Endothelial cell of umbilical vein (primary cell): ENCODE measurements at regions not wholly inside any gene's neighbourhood (a gene's known extent, or its start where the extent isn't known, plus 50 kb on each side); places are given as distances from the start of the nearest gene placed in this dataset.

Experiments used
- BruUV-seq: library from RNA; stranded (reverse); fragments of 400-500 nt; replicated peaks from 2 replicates; lab custom pipeline; 2021; lab: Mats Ljungman, UMichigan
- CTCF ChIA-PET: fragments of 300-600, 350-600 bp; sonication (Branson Sonifier 250); formaldehyde crosslinking; loops from one replicate; lab custom pipeline; 2021; ENCODE audit warnings: antibody characterized with exemption, inconsistent platforms; lab: Charles Lee
- POLR2A ChIA-PET: fragments of 300-600, 350-600 bp; sonication (Branson Sonifier 250); formaldehyde crosslinking; loops from one replicate; lab custom pipeline; 2021; ENCODE audit warnings: antibody characterized with exemption, inconsistent platforms; lab: Charles Lee
- DNase-seq: peaks from one replicate; pipeline ENCODE4 v3.0.0-alpha.2; 2011; ENCODE audit warnings: low read depth, low spot score
- FAIRE-seq: peaks from 2 replicates; lab custom pipeline; 2011; peaks lifted over from hg19 to GRCh38; lab: Jason Lieb, UNC
- H2AFZ ChIP-seq: 2 replicates; pipeline ENCODE4 v1.6.0; 2012; ENCODE audit warnings: low read depth, low read length, control low read depth, inconsistent platforms
- H3K27ac ChIP-seq: 2 replicates; pipeline ENCODE4 v1.5.1; 2011; ENCODE audit warnings: low read depth, mild to moderate bottlenecking, control low read depth, low read length, moderate library complexity; ENCODE audit not compliant: insufficient read depth
- H3K27me3 ChIP-seq, 2 experiments: 2 replicates each; pipeline versions ENCODE4 v1.6.0 to v1.6.1; 2011; ENCODE audit warnings: low read length in 2 of 2, mixed read lengths in 1 of 2; ENCODE audit not compliant: control insufficient read depth in 2 of 2, insufficient read depth in 2 of 2
- H3K36me3 ChIP-seq, 2 experiments: 2 replicates in 1 of 2; 3 replicates in 1 of 2; pipeline ENCODE4 v1.5.1; 2011; ENCODE audit warnings: low read length in 2 of 2, mild to moderate bottlenecking in 1 of 2, moderate library complexity in 1 of 2; ENCODE audit not compliant: control insufficient read depth in 2 of 2, insufficient read depth in 2 of 2; ENCODE audit errors: extremely low read depth in 1 of 2
- H3K4me1 ChIP-seq: 3 replicates; pipeline ENCODE4 v1.5.1; 2011; ENCODE audit warnings: mild to moderate bottlenecking, low read length; ENCODE audit not compliant: control insufficient read depth, insufficient read depth; ENCODE audit errors: extremely low read depth
- H3K4me2 ChIP-seq: 2 replicates; pipeline ENCODE4 v1.6.1; 2011; ENCODE audit warnings: low read length, control low read depth, mixed read lengths; ENCODE audit not compliant: insufficient read depth
- H3K4me3 ChIP-seq, 3 experiments: fragments of 200-600 bp in 1 of 3; sonication (generic), shearing (Covaris generic) in 1 of 3; replicated peaks in 1 of 3; 2 replicates each; pipeline ENCODE4 v1.5.1; 2011 to 2016; ENCODE audit warnings: control low read depth in 3 of 3, low read length in 3 of 3, mild to moderate bottlenecking in 2 of 3, inconsistent platforms in 1 of 3, low read depth in 1 of 3, moderate library complexity in 1 of 3; ENCODE audit not compliant: insufficient read depth in 1 of 3
- H3K79me2 ChIP-seq: 2 replicates; pipeline ENCODE4 v1.6.0; 2012; ENCODE audit warnings: low read length, inconsistent platforms; ENCODE audit not compliant: control insufficient read depth, insufficient read depth
- H3K9ac ChIP-seq: replicated peaks from 2 replicates; pipeline ENCODE3; 2011; ENCODE audit warnings: low read length, control low read depth; ENCODE audit not compliant: insufficient read depth; ENCODE audit errors: extremely low read depth
- H3K9me1 ChIP-seq: replicated peaks from 3 replicates; pipeline ENCODE4 v1.6.0; 2011; ENCODE audit warnings: mild to moderate bottlenecking, low read length; ENCODE audit not compliant: control insufficient read depth, insufficient read depth; ENCODE audit errors: extremely low read depth
- H3K9me3 ChIP-seq: replicated peaks from 2 replicates; pipeline ENCODE4 v1.5.1; 2012; ENCODE audit warnings: low read length, inconsistent platforms; ENCODE audit not compliant: control insufficient read depth, insufficient read depth
- H4K20me1 ChIP-seq: replicated peaks from 2 replicates; pipeline ENCODE3; 2011; ENCODE audit warnings: mild to moderate bottlenecking, low read length; ENCODE audit not compliant: control insufficient read depth, insufficient read depth; ENCODE audit errors: extremely low read depth
- CTCF ChIP-seq, 2 donors: IDR thresholded peaks; 1 replicate in 1 of 2; 2 replicates in 1 of 2; pipeline ENCODE4 v1.5.1; 2011; ENCODE audit warnings: low read length in 2 of 2, mild to moderate bottlenecking in 2 of 2, moderate library complexity in 2 of 2, control low read depth in 1 of 2, inconsistent platforms in 1 of 2, low read depth in 1 of 2; ENCODE audit not compliant: insufficient read depth in 1 of 2; ENCODE audit errors: extremely low read depth in 1 of 2
- EZH2 ChIP-seq: IDR thresholded peaks from 2 replicates; pipeline ENCODE4 v1.6.1; 2012; ENCODE audit warnings: borderline replicate concordance, low read depth, mild to moderate bottlenecking, moderate library complexity, low read length, inconsistent platforms; ENCODE audit not compliant: severe bottlenecking
- FOS ChIP-seq: IDR thresholded peaks from 2 replicates; pipeline ENCODE4 v1.6.1; 2011; ENCODE audit warnings: mild to moderate bottlenecking, low read length, moderate library complexity, borderline replicate concordance; ENCODE audit not compliant: insufficient read depth
- GATA2 ChIP-seq: IDR thresholded peaks from 2 replicates; pipeline ENCODE4 v1.7.0; 2011; ENCODE audit warnings: low read depth, mild to moderate bottlenecking, moderate library complexity, mixed read lengths, low read length; ENCODE audit not compliant: insufficient read length, insufficient read depth
- JUN ChIP-seq: IDR thresholded peaks from 2 replicates; pipeline ENCODE4 v1.6.1; 2011; ENCODE audit warnings: borderline replicate concordance, low read depth; ENCODE audit not compliant: insufficient read length, insufficient read depth
- MAX ChIP-seq: IDR thresholded peaks from 2 replicates; pipeline ENCODE4 v1.6.1; 2011; ENCODE audit not compliant: insufficient read depth, insufficient read length
- MYC ChIP-seq: IDR thresholded peaks from one replicate; pipeline ENCODE4 v1.6.1; 2011; ENCODE audit warnings: mild to moderate bottlenecking, low read depth, low read length
- POLR2A ChIP-seq: IDR thresholded peaks from 2 replicates; pipeline ENCODE4 v1.6.1; 2012; ENCODE audit warnings: low read depth, mild to moderate bottlenecking, control low read depth, low read length
- POLR2AphosphoS5 ChIP-seq: IDR thresholded peaks from 2 replicates; pipeline ENCODE4 v1.6.1; 2012; ENCODE audit warnings: low read depth, mild to moderate bottlenecking, control low read depth, low read length, moderate library complexity; ENCODE audit not compliant: insufficient read depth
- dilution Hi-C: fragments of 300-500 bp; cut with MboI; formaldehyde crosslinking; loops from one replicate; pipeline ENCODE4 v1.15.0; 2019; ENCODE audit warnings: low sequenced_read_pairs; ENCODE audit not compliant: extremely low pct_ligation_motif_present
- intact Hi-C: fragments of 100-400 bp; cut with micrococcal nuclease; formaldehyde crosslinking; loops from one replicate; pipeline ENCODE4 v1.10.0; 2022

GRCh38 chr10:2909921-2910320 lies 157.4 kb upstream of the PFKP start:
- peaks cover 0 to 4% of the 10 kb centered on the region in 2 experiments for H3K27me3 ChIP-seq
- CTCF ChIA-PET, result no interaction called here
- H3K79me2 ChIP-seq, result no peaks in the 10 kb centered on the region
- no peaks in the 10 kb centered on the region for H3K9me3 ChIP-seq
- POLR2A ChIA-PET, result no interaction called here
- H3K4me2 ChIP-seq, result no peak overlapping the region
- dilution Hi-C loops, result no loop called here
- TF ChIP-seq MAX (no peak), CTCF (IDR thresholded peaks at IDR 0.05; ENCODE audit: extremely low read depth in 1 of 2, insufficient read depth in 1 of 2, low read depth in 1 of 2, low read length in 2 of 2) (no peak), MYC (no peak), FOS (no peak), EZH2 (no peak), POLR2A (no peak), POLR2AphosphoS5 (no peak), JUN (no peak), GATA2 (no peak)
- H2AFZ ChIP-seq, result no peak overlapping the region
- DNase-seq (no peak), FAIRE-seq (no peak)
- no peaks in the 10 kb centered on the region for H4K20me1 ChIP-seq
- intact Hi-C loops, result no loop called here
- no peak overlapping the region for H3K27ac ChIP-seq
- no peak overlapping the region for H3K4me3 ChIP-seq
- H3K9ac ChIP-seq, result no peak overlapping the region
- H3K4me1 ChIP-seq, result no peaks in the 10 kb centered on the region
- H3K9me1 ChIP-seq, result no peaks in the 10 kb centered on the region
- no TSS peak for BruUV-seq
- no peaks in the 10 kb centered on the region for H3K36me3 ChIP-seq
